NCI-H2196 (cell line): ENCODE measurements at regions not wholly inside any gene's neighbourhood (a gene's known extent, or its start where the extent isn't known, plus 50 kb on each side); places are given as distances from the start of the nearest gene placed in this dataset.

Source experiments
- DNase-seq: peaks from one replicate; lab custom pipeline; 2025; ENCODE audit not compliant: unreplicated experiment; lab: John Stamatoyannopoulos, UW

GRCh38 chr7:79730971-79731370, 277.5 kb upstream of the MAGI2 start:
- no peak for DNase-seq

DNA sequence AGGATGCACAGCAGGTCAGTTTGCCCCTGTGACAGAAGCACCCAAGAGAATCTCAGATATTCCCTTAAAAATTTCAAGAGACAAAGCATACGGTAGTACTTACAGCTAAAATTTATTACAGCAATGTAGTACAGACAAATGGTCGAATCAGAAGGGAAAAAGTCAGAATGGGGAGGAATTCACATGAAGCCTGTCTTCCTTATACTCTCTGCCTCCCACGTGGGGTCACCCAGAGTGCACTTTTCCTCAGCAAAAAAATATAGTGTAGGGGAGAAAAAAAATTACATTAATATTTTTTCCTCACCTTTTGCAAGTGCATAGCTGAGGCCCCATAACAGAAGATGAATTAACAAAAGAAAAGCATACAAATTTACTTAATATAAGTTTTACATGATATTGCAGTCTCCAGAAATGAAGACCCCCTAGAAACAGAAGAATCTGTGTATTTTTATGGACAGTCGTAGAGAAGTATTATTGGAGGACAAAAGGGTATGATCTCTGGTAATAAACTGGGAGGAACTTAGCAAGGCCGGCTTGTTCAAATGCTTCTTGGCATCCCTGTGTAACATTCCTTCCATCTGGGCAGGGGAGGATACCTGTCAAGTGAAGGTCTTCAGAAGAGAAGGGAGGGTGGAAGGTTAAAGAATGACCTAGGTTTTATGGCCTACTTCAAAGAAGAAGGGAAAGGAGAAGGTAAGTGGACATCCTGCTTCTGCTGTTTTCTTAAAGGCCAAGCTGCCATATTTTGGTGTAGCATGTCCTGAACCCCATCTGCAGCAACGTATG, 270.6 kb upstream of the MAGI2 start:
- no peak for DNase-seq

DNA sequence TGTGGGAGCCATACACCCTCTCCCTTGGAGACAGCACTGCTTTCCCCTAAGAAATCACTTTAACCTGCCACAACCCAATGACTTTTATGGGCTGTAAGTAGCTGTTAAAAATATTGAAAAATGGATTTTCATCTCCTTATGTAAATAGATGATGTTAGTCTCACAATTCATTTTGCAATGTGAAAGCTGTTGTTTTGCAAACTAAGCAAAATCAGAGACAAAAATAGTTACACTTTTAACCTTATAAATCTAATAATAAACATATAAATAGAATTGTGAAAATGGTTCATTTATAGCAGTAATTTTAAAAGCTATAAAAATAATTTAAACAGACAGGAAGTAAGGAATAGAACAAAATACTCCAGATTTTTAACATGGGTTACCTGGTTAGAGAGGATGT, 268.8 kb upstream of the MAGI2 start:
- DNase-seq, result no peak

DNA sequence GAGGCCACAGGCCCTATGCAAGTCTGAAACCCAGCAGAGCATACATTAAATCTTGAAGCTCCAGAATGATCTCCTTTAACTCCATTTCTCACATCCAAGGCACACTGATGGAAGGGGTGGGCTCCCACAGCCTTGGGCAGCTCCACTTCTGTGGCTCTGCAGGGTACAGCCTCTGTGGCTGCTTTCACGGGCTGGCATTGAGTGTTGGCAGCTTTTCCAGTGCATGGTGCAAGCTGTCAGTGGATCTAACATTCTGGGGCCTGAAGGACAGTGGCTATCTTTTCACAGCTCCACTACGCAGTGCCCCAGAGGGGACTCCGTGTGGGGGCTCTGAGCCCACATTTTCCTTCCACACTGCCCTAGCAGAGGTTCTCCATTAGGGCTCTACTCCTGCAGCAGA, 265.7 kb upstream of the MAGI2 start:
- DNase-seq, result no peak

DNA sequence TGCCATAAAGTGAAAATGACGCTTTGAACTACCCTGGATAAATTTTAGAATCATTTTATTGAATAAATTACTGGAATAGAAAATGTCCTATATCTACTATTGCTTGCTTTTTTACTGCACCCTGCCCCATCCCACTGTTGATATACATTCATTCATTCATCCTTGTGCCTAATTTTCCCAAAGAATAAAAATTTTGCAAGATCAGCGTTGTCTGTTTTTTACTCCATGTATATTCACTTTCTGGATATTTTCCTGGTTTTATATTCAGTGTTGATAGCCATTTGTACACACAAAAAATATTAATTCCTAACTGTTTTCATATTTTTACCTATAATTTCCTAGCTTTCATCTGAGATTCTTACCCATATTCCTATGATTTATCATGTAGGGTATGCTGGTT, 262.9 kb upstream of the MAGI2 start:
- DNase-seq, result no peak

DNA sequence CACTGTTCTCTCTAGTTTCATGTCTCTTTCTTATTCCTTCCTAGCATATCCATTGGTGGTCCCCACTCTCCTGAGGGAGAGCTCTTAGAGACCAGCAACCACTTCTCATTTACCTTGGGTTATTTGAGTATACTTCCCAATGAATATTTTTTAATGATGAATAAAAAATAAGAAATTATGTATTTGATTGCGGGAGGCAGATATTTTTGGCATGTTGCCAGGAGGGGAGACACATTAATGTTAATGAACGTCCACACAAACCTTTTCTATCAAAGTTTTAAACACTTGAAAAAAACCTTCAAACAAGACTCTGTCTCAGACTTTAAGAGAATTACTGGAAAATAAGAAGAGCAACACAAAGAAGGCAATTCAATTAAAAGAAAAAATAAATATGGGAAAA, 260.6 kb upstream of the MAGI2 start:
- no peak for DNase-seq

- DNase-seq, result no peak
These were observed 259.8 kb upstream of the MAGI2 start for GRCh38 chr7:79713276-79713675.

DNA sequence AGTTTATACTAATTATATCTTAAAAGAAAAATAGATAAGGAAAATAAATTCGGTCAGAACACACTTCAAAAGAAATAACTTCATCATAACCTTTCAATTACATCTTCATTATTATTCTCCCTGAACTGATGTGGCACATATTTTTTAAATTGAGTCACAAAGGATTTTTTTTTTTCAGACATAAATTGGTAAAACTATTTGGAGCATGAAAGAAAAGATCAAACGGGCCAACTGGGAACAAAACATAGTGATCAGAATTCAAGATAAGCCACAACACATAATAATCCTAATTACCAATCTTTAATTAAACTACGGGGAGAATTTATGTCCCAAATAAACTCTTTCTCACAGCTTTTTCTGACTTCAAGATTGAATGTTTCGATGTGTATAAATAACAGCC, 258.2 kb upstream of the MAGI2 start:
- DNase-seq, result no peak

DNA sequence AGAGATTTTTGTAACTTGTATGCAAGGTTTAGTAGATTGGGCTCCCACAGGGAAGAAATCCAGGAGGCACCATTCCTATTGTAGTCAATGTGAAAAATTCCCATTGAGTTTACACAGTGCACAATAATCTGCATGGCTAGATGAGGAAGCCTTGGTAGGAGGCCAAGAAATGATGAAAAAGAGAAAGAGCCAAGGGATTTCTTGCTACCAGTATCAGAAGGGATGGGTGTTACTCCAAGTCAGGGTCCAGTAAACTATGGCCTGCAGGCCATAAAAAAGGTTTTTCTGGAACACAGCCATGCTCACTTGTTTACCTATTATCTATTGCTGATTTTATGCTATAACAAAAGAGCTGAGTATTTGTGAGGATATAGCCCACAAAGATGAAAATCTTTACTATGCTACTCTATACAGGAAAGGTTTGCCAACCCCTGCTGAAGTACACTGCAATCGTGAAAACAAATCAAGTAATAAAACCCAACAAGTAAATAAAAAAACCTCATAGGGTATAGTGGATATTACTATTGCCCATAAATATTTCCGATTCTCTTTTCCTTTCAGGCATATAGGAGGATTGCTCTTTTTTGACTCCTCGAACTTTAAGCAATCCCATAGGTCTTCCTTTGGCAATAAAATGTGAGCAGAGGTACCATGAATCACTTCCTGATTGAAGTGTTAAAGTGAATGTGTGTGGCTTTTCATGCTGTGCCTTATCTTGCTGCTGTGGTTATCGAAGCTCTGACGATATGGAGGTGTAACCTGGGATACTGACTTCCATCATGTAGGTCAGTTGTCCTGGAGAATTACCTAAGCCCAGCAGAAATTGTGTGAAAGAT, 256.3 kb upstream of the MAGI2 start:
- no peak for DNase-seq

GRCh38 chr7:79702116-79702515, 248.6 kb upstream of the MAGI2 start:
- no peak for DNase-seq

GRCh38 chr7:79692015-79692414, 238.5 kb upstream of the MAGI2 start:
- no peak for DNase-seq

DNA sequence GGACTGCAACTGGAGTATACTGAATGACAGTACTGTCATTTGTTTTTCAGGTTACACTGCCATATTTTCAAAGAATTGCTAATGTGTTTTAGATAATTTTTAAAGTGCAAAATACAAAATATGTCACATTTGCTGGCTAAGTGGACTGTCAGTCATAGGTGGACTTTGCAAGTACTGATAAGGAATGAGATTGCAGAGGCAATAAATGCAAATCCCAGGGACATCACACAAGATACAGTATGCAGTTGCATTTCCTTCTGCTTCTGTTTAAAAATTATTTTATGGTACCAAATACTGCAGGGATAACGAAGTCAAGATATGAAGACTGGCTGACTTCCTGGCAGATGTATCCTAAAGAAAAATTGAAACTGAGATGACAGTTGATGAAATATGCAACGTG, 237.6 kb upstream of the MAGI2 start:
- no peak for DNase-seq

- DNase-seq, result no peak
These were observed 230.9 kb upstream of the MAGI2 start for GRCh38 chr7:79684384-79684783.

- DNase-seq, result no peak
These were observed 230.4 kb upstream of the MAGI2 start for GRCh38 chr7:79683916-79684315.

DNA sequence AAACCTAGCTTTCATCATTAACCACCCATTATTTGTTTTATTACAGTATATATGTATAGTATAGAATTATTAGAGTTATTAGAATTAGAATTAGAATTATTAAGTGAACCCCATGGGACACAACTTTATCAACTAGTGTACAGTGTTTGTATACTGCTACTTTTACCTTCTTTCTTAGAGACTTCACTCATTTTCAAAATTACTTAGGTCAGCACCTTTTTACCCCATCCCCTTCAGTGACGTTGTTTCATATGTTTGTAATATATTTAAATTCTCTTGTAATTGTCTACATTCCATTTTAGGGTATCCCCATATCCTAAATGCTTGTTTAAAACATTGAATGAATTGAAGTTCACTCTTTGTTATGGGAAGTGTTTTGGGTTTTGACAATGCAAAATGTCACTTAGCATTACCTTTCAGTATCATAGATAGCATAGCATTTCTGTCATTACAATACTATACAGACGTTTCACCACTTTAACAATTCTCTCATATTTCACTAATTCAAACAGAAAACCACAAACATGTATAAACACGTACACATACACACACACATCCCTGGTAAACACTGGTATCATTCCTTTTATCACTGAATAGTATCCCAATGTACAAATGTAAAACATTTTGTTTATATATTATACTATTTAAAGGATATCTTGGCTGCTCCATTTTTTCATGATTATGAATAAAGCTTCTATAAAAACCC, 229.9 kb upstream of the MAGI2 start:
- no peak for DNase-seq

- no peak for DNase-seq
These were observed 228.0 kb upstream of the MAGI2 start for GRCh38 chr7:79681454-79681853.

GRCh38 chr7:79673969-79674368, 220.5 kb upstream of the MAGI2 start:
- no peak for DNase-seq

GRCh38 chr7:79673421-79673820, 220.0 kb upstream of the MAGI2 start:
- no peak for DNase-seq

DNA sequence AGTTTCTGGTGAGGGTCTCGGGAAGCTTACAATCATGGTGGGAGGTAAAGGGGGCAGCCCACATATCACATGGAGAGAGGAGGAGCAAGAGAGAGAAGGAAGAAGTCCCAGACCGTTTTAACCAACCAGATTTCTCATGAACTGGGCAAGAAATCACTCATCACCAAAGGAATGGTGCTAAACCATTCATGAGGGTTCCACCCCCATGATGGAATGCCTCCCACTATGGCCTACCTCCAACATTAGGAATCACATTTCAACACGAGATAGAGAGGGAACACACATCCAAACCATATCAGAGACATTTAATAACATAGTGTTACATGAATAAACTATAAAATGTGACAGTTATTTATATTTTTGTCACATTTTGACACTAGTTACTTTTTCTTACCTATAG, 214.8 kb upstream of the MAGI2 start:
- DNase-seq, result no peak

DNA sequence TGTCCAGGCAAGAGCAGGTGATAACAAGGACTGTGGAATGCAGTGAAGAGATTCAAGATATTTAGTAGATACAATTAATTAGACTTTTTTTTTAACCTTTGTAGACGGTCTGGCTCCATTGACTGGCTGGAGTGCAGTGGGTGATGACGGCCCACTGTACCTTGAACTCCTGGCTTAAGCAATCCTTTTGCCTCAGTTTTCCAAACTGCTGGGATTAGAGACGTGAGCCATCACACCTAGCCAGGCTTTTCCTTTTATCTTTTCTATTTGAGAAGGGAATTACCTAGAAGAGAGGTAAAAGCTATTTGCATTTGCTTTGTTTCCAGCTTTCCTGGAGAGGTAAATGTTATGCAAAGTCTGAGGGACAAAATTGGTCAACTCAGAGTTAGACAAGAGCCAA, 213.0 kb upstream of the MAGI2 start:
- no peak for DNase-seq

GRCh38 chr7:79664884-79665676, 211.6 kb upstream of the MAGI2 start:
- DNase-seq, result no peak
